GM23338 (cell line): ENCODE measurements at regions not wholly inside any gene's neighbourhood (a gene's known extent, or its start where the extent isn't known, plus 50 kb on each side); places are given as distances from the start of the nearest gene placed in this dataset.

Experiments used
- CREB1 ChIP-seq: fragments of 250-450 bp; sonication (Bioruptor Pico); IDR thresholded peaks from 2 replicates; pipeline ENCODE4 v1.5.0; 2020; ENCODE audit warnings: low read depth, mild to moderate bottlenecking, moderate library complexity
- EZH2 ChIP-seq: fragments of 200-600 bp; sonication (generic); IDR thresholded peaks from one replicate; pipeline ENCODE4 v1.8.0; 2017; ENCODE audit warnings: antibody characterized with exemption, mild to moderate bottlenecking, low read depth; ENCODE audit not compliant: unreplicated experiment
- ZNF114 ChIP-seq: fragments of 250-450 bp; sonication (Bioruptor Pico); IDR thresholded peaks from 2 replicates; pipeline ENCODE4 v1.5.0; 2020; ENCODE audit warnings: mild to moderate bottlenecking, moderate library complexity
- TF ChIP-seq, protein P1 (sequence below), 2 experiments: fragments of 200-600 bp in 1 of 2; sonication (generic) in 1 of 2; conservative IDR thresholded peaks; 2 replicates each; pipeline versions ENCODE4 v1.5.1 to v1.6.1; 2016 to 2017; ENCODE audit warnings: antibody characterized with exemption in 2 of 2, low read depth in 2 of 2, mild to moderate bottlenecking in 2 of 2, moderate library complexity in 1 of 2

DNA sequence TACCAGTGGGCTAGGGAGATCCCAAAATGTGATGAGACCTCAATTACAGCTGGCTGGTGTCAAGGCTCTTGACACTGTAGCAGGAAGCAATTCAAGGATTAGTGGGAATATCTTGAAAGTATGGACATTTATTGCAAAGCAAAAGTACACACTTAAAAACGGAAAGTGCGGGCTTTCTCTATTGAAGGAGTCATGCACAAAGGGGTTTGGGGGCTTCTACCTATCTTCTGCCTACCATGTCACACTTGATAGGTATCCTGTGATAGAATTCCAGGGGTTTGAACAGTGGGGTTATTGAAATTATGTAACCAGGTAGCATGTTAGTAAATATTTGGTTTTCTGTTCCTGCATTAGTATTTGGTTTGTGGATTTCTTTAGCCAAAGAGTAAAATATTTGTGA lies 1652.1 kb upstream of the DDX18 start:
- TF ChIP-seq, protein P1, sequence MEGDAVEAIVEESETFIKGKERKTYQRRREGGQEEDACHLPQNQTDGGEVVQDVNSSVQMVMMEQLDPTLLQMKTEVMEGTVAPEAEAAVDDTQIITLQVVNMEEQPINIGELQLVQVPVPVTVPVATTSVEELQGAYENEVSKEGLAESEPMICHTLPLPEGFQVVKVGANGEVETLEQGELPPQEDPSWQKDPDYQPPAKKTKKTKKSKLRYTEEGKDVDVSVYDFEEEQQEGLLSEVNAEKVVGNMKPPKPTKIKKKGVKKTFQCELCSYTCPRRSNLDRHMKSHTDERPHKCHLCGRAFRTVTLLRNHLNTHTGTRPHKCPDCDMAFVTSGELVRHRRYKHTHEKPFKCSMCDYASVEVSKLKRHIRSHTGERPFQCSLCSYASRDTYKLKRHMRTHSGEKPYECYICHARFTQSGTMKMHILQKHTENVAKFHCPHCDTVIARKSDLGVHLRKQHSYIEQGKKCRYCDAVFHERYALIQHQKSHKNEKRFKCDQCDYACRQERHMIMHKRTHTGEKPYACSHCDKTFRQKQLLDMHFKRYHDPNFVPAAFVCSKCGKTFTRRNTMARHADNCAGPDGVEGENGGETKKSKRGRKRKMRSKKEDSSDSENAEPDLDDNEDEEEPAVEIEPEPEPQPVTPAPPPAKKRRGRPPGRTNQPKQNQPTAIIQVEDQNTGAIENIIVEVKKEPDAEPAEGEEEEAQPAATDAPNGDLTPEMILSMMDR (conservative IDR thresholded peaks at IDR 0.05; ENCODE audit: low read depth in 2 of 2), result no peak
- no peak for TF ChIP-seq EZH2
- TF ChIP-seq ZNF114 (CRISPR knock-in tag), result no peak
- no peak for TF ChIP-seq CREB1 (CRISPR knock-in tag)
